Peyer's patch (tissue), 4 donors: ENCODE measurements at regions not wholly inside any gene's neighbourhood (a gene's known extent, or its start where the extent isn't known, plus 50 kb on each side); places are given as distances from the start of the nearest gene placed in this dataset.
A peak's percentile ranks its signal among the peaks of the same experiment; 100 is the strongest.
"Not testable (repeated sequence)": the region's sequence is repeated elsewhere in the genome, so short reads cannot be mapped to it uniquely, and the experiment has no call there.

Experiments
- DNase-seq, 3 donors: peaks; one replicate each; pipeline ENCODE4 v3.0.0-alpha.2; 2017 to 2019
- H3K27ac ChIP-seq, 4 donors: fragments of 200-600 bp; sonication (generic); one replicate each; pipeline ENCODE4 v1.5.1; 2016 to 2019
- H3K27me3 ChIP-seq, 2 donors: fragments of 200-600 bp; sonication (generic); one replicate each; pipeline ENCODE4 v1.5.1; 2019
- H3K36me3 ChIP-seq, 3 donors: fragments of 200-600 bp; sonication (generic); one replicate each; pipeline ENCODE4 v1.5.1; 2016 to 2019
- H3K4me1 ChIP-seq, 4 donors: fragments of 200-600 bp; sonication (generic); one replicate each; pipeline ENCODE4 v1.5.1; 2016 to 2019
- H3K4me3 ChIP-seq, 4 donors: fragments of 200-600 bp; sonication (generic); 1 replicate in 3 of 4; 2 replicates in 1 of 4; pipeline ENCODE4 v1.5.1; 2016 to 2019; ENCODE audit warnings: mild to moderate bottlenecking in 1 of 4
- H3K9me3 ChIP-seq, 4 donors: fragments of 200-600 bp; sonication (generic); one replicate each; pipeline ENCODE4 v1.5.1; 2016 to 2019; ENCODE audit warnings: mild to moderate bottlenecking in 1 of 4
- POLR2A ChIP-seq, 2 donors: fragments of 450-650 bp; IDR thresholded peaks; one replicate each; pipeline ENCODE4 v1.5.1; 2017; ENCODE audit warnings: antibody characterized with exemption in 2 of 2, mild to moderate bottlenecking in 2 of 2, moderate library complexity in 2 of 2
- TF ChIP-seq, protein P1 (sequence below), 6 experiments: fragments of 450-650 bp in 4 of 6; fragments of 200-600 bp in 2 of 6; sonication (generic) in 1 of 6; IDR thresholded peaks; one replicate each; pipeline ENCODE4 v1.5.1; 2017 to 2019; ENCODE audit warnings: antibody characterized with exemption in 6 of 6, mild to moderate bottlenecking in 3 of 6, moderate library complexity in 1 of 6

DNA sequence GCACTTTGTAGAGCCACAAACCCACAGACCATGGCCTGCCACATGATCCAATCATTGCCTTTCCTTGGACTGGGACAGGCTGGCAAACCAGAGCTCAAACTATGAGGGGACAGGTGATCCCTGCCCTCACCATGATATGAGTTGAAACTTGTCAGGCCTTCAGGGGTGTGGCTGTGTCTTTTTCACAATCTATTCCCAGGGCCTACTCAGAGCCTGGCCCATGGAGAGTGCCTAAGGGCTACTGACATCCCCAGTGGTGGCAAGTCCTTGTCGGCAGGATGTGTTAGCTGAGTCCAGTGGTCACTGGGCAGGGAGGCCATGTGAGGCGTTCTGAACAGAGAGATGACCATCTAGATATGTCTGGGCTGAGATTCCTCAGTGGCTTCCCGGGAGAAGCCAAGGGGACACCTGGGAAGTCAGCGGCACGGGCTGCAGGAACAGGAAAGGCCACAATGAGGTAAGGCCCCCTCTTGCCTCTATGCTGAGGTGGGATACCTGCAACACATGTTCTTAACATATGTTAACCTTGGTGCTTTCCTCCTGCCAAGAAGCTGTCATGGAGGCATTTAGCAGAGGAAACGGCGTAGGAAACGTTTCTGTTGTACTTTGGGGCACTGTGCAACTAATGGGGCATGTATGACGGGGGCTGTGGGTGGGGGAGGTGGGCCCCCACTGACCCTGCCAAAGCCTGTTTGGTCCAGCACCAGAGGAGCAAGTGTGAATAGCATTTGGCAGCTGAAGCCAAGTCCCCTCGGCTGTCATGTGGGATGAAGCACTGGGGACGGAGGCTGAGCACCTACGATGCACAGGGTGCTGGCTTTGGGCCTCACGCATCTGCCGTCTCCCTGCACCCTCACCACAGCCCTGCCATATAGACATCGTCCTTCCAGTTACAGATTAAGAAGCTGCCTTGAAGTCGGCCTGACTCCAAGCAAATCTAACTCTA, 384.0 kb downstream of the RPS24 start:
- H3K9me3 ChIP-seq = no peaks in the 10 kb centered on the region
- no peak for TF ChIP-seq POLR2A (IDR thresholded peaks at IDR 0.05)
- TF ChIP-seq, protein P1, sequence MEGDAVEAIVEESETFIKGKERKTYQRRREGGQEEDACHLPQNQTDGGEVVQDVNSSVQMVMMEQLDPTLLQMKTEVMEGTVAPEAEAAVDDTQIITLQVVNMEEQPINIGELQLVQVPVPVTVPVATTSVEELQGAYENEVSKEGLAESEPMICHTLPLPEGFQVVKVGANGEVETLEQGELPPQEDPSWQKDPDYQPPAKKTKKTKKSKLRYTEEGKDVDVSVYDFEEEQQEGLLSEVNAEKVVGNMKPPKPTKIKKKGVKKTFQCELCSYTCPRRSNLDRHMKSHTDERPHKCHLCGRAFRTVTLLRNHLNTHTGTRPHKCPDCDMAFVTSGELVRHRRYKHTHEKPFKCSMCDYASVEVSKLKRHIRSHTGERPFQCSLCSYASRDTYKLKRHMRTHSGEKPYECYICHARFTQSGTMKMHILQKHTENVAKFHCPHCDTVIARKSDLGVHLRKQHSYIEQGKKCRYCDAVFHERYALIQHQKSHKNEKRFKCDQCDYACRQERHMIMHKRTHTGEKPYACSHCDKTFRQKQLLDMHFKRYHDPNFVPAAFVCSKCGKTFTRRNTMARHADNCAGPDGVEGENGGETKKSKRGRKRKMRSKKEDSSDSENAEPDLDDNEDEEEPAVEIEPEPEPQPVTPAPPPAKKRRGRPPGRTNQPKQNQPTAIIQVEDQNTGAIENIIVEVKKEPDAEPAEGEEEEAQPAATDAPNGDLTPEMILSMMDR (IDR thresholded peaks at IDR 0.05) = no peak
- no peak overlapping the region for H3K27ac ChIP-seq
- H3K36me3 ChIP-seq = no peaks in the 10 kb centered on the region
- H3K4me1 ChIP-seq = no peaks in the 10 kb centered on the region
- H3K27me3 ChIP-seq = no peaks in the 10 kb centered on the region
- peak in 1 of 3 donors; percentile 15 for DNase-seq
- H3K4me3 ChIP-seq = no peak overlapping the region

DNA sequence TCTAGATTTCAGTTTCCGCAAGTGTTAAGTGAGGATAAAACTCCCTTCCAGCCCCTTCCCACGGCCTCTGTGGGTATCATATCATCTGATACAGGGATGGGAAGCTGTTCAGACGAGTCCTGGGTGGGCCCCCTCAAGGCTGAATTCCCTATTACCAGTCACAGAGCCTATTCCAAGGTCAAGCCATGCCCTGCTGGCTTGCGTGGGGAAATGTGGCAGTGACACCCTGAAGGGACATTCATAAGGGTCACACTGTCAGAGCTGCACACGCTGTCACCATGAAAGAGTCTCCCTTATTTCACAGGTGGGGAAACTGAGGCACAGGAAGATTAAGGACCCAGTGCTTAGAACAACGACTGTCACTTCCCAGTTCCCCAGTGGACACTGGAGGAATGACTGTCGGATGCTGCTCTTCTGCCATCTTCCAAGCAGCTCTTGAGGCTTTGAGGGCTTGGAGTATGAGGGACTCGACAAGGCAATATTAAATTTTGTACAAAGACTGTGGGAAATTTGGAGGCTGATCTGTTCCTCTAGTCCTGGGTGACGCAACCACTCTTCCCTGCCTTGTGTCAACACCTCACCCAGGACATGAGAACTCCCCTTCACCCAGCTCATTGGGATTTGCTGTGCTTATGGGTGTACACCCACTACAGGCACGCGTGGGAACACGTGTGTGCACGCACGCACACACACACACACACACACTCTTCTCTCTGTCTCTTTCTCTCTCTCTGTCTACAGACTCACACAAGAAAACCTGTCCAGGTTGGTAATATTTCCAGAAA, 386.0 kb downstream of the RPS24 start:
- no peak overlapping the region for H3K4me3 ChIP-seq
- no peak for TF ChIP-seq POLR2A (IDR thresholded peaks at IDR 0.05)
- TF ChIP-seq, protein P1 (IDR thresholded peaks at IDR 0.05) = no peak
- no peak overlapping the region for H3K27ac ChIP-seq
- DNase-seq = peak in 1 of 3 donors; percentile 17
- no peaks in the 10 kb centered on the region for H3K27me3 ChIP-seq
- H3K9me3 ChIP-seq = no peaks in the 10 kb centered on the region
- no peaks in the 10 kb centered on the region for H3K4me1 ChIP-seq
- no peaks in the 10 kb centered on the region for H3K36me3 ChIP-seq

DNA sequence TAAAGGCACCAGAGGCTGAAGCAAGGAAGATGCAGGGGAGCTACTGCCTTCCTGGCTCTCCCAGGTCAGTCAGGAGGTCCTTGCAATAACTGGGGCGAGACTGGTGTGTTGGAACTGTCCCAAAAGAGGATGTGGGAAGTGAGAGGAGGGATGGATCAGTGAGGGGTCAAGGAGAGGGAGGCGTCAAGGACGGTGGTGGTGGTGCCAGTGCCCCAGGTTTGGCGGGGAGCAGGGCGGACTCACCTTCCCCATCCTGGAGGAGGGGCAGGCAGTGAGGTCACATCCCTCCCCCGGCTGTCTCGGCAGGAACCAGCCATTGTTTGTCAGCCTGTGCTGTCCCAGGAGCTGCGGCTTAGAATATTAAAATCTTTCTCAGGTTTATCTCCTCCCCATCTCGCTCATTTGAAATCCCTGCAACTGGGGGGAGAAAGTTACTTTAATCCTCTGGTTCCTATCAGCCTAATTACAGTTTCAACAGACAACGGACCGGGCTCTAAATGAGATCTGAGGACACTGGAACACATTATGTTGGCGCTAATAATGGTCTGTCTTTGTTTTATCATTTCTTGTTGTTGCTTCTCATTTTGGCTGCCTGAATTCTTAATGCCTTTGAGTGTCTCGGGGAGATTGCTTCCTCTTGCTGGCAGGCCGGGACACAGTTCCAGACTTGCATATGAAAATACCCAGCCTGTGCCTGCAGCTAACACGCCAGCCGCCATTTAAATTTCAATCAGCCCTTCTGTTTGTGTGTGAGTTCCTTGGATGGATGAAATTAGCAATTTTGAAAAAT, 387.5 kb downstream of the RPS24 start:
- peak in 1 of 3 donors; percentile 15 for DNase-seq
- Histone ChIP-seq H3K4me1 (no peaks in the 10 kb centered on the region), H3K27me3 (no peaks in the 10 kb centered on the region), H3K9me3 (no peaks in the 10 kb centered on the region), H3K27ac (no peak overlapping the region), H3K4me3 (no peak overlapping the region), H3K36me3 (no peaks in the 10 kb centered on the region)
- TF ChIP-seq POLR2A (IDR thresholded peaks at IDR 0.05) = no peak
- TF ChIP-seq, protein P1 (IDR thresholded peaks at IDR 0.05) = no peak

DNA sequence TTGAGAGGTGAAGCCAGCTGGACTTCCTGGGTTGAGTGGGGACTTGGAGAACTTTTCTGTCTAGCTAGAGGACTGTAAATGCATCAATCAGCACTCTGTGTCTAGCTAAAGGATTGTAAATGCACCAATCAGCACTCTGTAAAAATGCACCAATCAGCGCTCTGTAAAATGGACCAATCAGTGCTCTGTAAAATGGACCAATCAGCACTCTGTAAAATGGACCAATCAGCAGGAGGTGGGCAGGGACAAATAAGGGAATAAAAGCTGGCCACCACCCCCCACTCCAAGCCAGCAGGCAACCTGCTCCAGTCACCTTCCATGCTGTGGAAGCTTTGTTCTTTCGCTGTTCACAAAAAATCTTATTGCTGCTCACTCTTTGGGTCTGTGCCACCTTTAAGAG, 390.4 kb downstream of the RPS24 start:
- not testable (repeated sequence) for H3K27ac ChIP-seq, H3K4me3 ChIP-seq, H3K9me3 ChIP-seq, H3K4me1 ChIP-seq, H3K27me3 ChIP-seq, H3K36me3 ChIP-seq, DNase-seq

DNA sequence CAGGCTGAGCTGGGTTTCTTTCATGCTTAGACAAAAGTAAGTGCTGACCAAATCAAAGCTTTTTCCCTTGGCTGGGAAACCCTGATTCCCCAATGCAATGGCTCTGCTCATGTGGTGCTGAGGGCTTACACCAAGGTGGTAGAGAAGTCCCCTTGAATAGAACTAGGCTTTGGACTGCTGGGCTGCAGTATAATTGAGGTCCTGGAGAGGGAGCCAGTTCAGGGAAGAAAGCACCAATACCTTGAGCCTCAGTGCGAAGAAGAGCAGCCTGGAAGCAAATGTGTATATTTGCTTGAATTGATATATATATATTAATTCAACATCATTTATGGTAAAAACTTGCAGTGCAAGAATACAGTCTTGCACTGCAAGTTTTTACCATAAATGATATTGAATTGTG, 391.1 kb downstream of the RPS24 start:
- no peaks in the 10 kb centered on the region for H3K4me1 ChIP-seq
- H3K9me3 ChIP-seq = no peaks in the 10 kb centered on the region
- H3K36me3 ChIP-seq = no peaks in the 10 kb centered on the region
- H3K27ac ChIP-seq = no peak overlapping the region
- TF ChIP-seq POLR2A (IDR thresholded peaks at IDR 0.05) = no peak
- TF ChIP-seq, protein P1 (IDR thresholded peaks at IDR 0.05) = peak in 3 of 6 experiments; percentile 51 to 56 (median 52)
- DNase-seq = no peak
- no peak overlapping the region for H3K4me3 ChIP-seq
- H3K27me3 ChIP-seq = no peaks in the 10 kb centered on the region
